DND-41 (cell line): ENCODE measurements at regions not wholly inside any gene's neighbourhood (a gene's known extent, or its start where the extent isn't known, plus 50 kb on each side); places are given as distances from the start of the nearest gene placed in this dataset.

Experiments used
- EZH2 ChIP-seq: IDR thresholded peaks from 3 replicates; pipeline ENCODE4 v1.6.1; 2012; ENCODE audit warnings: borderline replicate concordance, low read depth, mild to moderate bottlenecking, moderate library complexity, low read length, inconsistent platforms; ENCODE audit not compliant: severe bottlenecking
- TF ChIP-seq, protein P1 (sequence below): IDR thresholded peaks from 2 replicates; pipeline ENCODE4 v1.5.1; 2012; ENCODE audit warnings: borderline replicate concordance, low read length, moderate library complexity, mild to moderate bottlenecking; ENCODE audit not compliant: poor library complexity, severe bottlenecking; ENCODE audit errors: extremely low read depth

DNA sequence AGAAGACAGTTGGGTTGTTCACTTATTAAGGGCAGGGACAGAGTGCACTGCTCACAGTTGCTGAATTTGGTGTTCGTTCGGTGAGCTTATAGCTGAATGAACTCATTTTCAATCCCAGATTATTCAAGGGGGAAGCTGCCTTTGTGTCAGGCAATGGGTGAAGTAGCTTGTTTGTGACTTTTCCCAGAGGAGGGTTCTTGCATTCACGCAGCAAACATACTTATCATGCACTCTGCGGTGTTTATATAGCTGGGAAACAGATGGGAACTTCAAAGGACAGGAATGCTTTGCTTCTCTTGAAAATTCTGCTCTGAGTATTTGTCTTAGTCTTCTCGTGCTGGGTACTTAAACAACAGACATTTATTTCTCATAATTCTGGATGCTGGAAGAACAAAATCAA, 64.7 kb upstream of the ABCA1 start:
- TF ChIP-seq, protein P1, sequence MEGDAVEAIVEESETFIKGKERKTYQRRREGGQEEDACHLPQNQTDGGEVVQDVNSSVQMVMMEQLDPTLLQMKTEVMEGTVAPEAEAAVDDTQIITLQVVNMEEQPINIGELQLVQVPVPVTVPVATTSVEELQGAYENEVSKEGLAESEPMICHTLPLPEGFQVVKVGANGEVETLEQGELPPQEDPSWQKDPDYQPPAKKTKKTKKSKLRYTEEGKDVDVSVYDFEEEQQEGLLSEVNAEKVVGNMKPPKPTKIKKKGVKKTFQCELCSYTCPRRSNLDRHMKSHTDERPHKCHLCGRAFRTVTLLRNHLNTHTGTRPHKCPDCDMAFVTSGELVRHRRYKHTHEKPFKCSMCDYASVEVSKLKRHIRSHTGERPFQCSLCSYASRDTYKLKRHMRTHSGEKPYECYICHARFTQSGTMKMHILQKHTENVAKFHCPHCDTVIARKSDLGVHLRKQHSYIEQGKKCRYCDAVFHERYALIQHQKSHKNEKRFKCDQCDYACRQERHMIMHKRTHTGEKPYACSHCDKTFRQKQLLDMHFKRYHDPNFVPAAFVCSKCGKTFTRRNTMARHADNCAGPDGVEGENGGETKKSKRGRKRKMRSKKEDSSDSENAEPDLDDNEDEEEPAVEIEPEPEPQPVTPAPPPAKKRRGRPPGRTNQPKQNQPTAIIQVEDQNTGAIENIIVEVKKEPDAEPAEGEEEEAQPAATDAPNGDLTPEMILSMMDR = no peak
- TF ChIP-seq EZH2 = no peak
